GM21447 (cell line): ENCODE measurements at regions not wholly inside any gene's neighbourhood (a gene's known extent, or its start where the extent isn't known, plus 50 kb on each side); places are given as distances from the start of the nearest gene placed in this dataset.
"Not testable (repeated sequence)": the region's sequence is repeated elsewhere in the genome, so short reads cannot be mapped to it uniquely, and the experiment has no call there.

Source experiments
- ATAC-seq: cut with Tn5 transposase; IDR thresholded peaks from one replicate; pipeline ENCODE4 v1.9.1; 2021; ENCODE audit not compliant: unreplicated experiment

DNA sequence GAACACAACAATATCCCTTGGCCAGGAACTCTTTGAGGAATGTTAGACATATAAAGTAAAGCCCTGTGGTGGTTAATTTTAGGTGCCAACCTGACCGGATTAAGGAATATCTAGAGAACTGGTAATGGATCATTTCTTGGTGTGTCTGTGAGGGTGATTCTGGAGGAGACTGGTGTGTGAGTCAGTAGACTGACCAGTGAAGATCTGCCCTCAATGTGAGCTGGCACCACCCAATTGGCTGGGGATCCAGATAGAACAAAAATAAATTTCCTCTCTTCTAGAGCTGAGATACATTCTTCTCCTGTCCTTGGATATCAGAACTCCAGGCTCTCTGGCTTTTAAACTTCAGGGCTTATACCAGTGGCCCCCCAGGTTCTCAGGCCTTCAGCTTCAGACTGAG, 56.2 kb upstream of the TNPO1 start:
- ATAC-seq = no peak

GRCh38 chr5:72752909-72753308, 63.6 kb upstream of the TNPO1 start:
- ATAC-seq = no peak

- no peak for ATAC-seq
Measured at GRCh38 chr5:72749362-72749997, 67.0 kb upstream of the TNPO1 start.

DNA sequence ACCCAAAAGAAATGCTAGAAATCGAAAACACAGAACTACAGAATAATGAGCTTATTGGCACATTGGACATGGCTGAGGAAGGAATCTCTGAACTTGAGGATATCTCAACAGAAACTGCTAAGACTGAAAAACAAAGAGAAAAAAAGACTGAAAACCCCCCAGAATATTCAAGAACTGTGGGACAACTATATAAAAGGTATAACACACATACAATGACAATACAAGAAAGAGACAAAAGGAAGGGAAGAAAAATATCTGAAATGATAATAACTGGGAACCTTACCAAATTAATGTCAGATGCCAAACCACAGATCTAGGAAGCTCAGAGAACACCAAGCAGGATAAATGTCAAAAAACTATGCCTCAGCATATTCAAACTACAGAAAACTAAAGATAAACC, 68.6 kb upstream of the TNPO1 start:
- no peak for ATAC-seq

- ATAC-seq = no peak
Measured at GRCh38 chr5:72746736-72747135, 69.7 kb upstream of the TNPO1 start.

DNA sequence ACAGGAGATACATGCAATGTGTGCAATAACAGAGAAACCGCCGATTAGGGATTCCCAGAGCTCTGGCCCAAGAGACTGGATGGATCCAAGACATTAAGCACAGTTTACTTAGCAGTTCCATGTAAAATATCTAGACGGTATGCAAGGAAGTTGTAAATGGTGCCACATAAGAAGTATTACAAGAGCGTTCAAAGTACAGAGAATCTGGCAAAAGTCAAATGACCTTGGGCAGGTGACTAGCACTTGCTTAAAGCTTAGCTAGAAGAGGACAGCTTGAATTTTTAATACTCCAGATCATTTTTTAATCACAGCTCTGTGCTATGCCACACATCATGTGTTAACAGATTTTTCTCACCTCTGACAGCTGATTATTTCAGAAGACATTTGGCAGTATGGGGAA, 72.3 kb upstream of the TNPO1 start:
- ATAC-seq = no peak

GRCh38 chr5:72741805-72742204, 74.7 kb upstream of the TNPO1 start:
- no peak for ATAC-seq

DNA sequence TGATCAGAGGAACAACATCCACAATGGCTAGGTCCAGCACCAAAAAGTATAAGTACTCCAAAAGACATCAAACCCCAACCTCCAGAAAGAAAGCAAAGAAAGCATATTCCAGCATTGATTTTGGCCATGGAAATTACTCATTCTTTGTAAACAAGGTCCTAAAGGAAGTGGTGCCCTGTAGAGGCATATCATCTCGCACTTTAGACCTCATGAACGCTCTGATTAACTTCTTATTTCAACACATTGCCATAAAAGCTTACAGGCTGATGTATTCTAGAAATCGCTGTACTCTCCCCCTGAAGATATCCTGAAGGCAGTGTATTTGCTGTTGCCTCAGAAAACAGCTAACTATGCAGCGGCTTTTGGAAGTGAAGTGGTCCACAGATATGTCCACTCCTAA, 82.7 kb upstream of the TNPO1 start:
- ATAC-seq = no peak

DNA sequence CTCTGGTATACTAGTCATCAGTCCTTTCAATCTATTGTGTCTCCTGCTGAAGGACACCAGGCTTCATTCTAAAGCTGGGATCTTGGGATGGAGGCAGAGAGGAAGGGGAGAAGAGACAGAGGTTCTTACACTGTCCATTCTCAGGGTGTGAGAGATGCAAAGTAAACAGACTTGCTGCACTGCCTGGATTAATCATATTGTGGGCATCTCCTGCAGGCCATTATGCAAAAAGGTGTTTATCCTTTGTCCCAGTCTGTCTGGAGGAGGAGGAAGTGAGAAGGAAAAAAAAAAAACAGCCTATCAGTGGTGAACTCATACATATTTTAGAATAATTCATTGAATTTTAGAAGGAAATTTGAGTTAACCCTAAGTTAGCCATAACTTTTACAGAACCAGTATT, 92.9 kb upstream of the TNPO1 start:
- ATAC-seq = no peak

- no peak for ATAC-seq
Measured at GRCh38 chr5:72722792-72723452, 93.5 kb upstream of the TNPO1 start.

GRCh38 chr5:72721844-72722243, 94.6 kb upstream of the TNPO1 start:
- no peak for ATAC-seq

DNA sequence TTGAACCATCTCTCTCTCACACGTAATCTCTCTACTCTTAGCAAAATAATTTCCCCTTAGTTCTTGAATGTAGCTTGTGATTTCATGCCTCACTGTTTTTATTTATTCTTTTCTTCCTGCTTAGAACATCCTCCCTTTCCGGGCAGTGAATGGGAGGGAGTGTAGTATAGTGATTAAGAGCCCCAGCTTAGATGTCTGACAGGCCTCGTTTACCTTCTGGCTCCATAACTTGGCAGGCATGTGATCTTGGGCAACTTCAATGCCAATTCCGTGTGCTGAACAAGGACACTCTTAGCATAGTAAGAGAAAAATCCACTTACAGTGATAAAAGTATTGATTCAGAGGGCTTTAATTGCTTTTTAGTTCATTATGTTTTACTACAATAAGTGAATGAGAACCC, 96.3 kb upstream of the TNPO1 start:
- ATAC-seq = no peak

DNA sequence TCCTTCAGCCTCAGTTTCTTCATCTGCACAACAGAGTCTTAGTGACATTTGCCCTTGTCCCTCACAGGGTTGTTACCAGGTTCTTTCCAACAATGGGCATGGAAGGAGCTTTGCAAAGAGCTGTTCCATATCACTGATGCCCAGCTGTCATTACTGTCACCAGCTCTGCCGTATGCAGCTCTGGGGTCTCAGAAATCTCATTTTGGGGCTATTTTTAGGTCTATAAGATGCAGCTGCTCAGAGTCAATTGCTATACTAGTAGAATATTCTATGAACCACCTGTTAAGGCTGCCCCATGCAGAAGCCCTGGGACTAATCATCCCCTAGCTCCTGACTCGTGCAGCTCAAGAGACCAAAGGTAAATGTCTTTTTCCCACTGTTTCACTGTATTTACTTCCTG, 105.1 kb upstream of the TNPO1 start:
- no peak for ATAC-seq

- ATAC-seq = no peak
Measured at GRCh38 chr5:72709341-72709740, 107.1 kb upstream of the TNPO1 start.

DNA sequence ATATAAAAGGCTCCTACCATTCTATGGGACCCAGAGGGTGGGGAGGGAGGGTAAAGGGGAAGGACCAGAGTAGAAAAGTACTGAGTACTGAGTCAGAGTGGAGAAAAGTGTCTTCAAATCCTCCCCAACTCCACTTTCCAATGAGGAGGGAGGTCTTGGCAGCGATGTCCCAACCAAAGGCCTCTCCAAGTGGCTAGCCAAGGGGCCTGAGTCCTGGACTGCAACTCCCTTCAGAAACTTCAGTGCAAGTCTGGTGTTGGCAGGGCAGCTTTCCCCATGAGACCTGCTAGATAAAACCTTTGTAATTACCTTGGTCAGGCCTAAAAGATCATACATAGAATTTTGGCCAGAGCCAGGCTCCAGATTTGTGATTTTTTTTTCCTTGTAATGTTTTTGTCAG, 111.3 kb upstream of the TNPO1 start:
- no peak for ATAC-seq

- no peak for ATAC-seq
Measured at GRCh38 chr5:72703876-72704275, 112.6 kb upstream of the TNPO1 start.

GRCh38 chr5:72702881-72703434, 113.5 kb upstream of the TNPO1 start:
- ATAC-seq = no peak

- not testable (repeated sequence) for ATAC-seq
Measured at GRCh38 chr5:72702105-72702504, 114.4 kb upstream of the TNPO1 start.

GRCh38 chr5:72698481-72698880, 118.0 kb upstream of the TNPO1 start:
- ATAC-seq = no peak

- ATAC-seq = no peak
Measured at GRCh38 chr5:72697622-72698021, 118.8 kb upstream of the TNPO1 start.

DNA sequence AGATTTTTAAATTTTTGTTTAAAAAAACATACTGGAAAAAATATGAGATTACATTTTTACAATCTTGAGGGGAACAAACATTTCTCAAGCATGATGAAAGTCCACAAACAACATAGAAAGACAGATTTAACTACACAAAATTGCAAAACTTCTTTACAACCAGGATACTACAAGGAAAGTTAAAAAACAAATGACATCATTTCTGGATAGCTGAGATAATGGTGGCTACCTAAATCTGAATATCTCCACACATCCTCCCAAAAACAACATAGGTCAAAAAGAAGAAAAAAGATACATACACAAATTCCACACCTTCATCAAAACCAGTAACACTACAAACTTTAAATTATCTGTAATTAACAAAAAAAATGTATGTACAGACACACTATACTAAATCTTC, 120.8 kb upstream of the TNPO1 start:
- no peak for ATAC-seq

DNA sequence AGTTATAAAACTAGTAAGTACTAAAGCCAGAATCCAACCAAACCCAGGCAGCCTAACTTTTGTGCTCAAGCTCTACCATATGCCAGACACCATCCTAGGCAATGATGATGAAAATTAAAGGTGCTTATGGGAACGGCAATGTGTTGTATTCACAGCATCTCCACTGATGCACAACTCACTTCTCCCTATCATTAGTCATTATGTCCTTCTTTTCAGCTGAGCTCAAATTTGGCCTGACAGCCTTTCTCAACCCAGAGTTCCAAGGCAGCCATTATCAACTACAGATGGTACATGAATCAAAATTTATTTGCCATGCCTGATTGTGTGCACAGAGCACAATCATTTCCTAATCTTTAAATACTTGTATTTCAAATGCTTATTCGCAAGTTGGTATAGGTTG, 121.6 kb upstream of the TNPO1 start:
- ATAC-seq = no peak
